NB4 (cell line): ENCODE measurements at regions not wholly inside any gene's neighbourhood (a gene's known extent, or its start where the extent isn't known, plus 50 kb on each side); places are given as distances from the start of the nearest gene placed in this dataset.

Experiments
- CTCF ChIP-seq: IDR thresholded peaks from one replicate; pipeline ENCODE4 v1.5.1; 2012; ENCODE audit warnings: low read depth, low read length
- POLR2A ChIP-seq: IDR thresholded peaks from 2 replicates; pipeline ENCODE4 v1.6.1; 2011; ENCODE audit warnings: mild to moderate bottlenecking; ENCODE audit not compliant: insufficient read length; ENCODE audit errors: extremely low read depth

GRCh38 chr1:81345110-81345509 is 455.6 kb upstream of the ADGRL2 start:
- TF ChIP-seq POLR2A, result no peak
- TF ChIP-seq CTCF, result no peak
